Activated T-helper 17 cell treated with anti-CD3 and anti-CD28 coated beads, Interleukin-2, amount 50 U/mL, for 72 hours (primary cell): ENCODE measurements at regions not wholly inside any gene's neighbourhood (a gene's known extent, or its start where the extent isn't known, plus 50 kb on each side); places are given as distances from the start of the nearest gene placed in this dataset.

Source experiments
- ATAC-seq: fragments of 150-1000 bp; cut with Tn5 transposase; replicated peaks from 2 replicates; pipeline ENCODE4 v1.10.0; 2021; ENCODE audit warnings: mild to moderate bottlenecking, moderate library complexity
- H3K27ac Mint-ChIP-seq: one replicate; pipeline ENCODE4 v1.8.0; 2022; ENCODE audit warnings: mixed read lengths
- H3K27me3 Mint-ChIP-seq: one replicate; pipeline ENCODE4 v1.8.0; 2022; ENCODE audit warnings: mixed read lengths
- H3K36me3 Mint-ChIP-seq: one replicate; pipeline ENCODE4 v1.8.0; 2022; ENCODE audit warnings: low read depth, mild to moderate bottlenecking, mixed read lengths
- H3K4me1 Mint-ChIP-seq: one replicate; pipeline ENCODE4 v1.8.0; 2022; ENCODE audit warnings: mixed read lengths
- H3K4me3 Mint-ChIP-seq: one replicate; pipeline ENCODE4 v1.8.0; 2022; ENCODE audit warnings: mild to moderate bottlenecking, mixed read lengths
- H3K9me3 Mint-ChIP-seq: one replicate; pipeline ENCODE4 v1.8.0; 2022; ENCODE audit warnings: mixed read lengths

DNA sequence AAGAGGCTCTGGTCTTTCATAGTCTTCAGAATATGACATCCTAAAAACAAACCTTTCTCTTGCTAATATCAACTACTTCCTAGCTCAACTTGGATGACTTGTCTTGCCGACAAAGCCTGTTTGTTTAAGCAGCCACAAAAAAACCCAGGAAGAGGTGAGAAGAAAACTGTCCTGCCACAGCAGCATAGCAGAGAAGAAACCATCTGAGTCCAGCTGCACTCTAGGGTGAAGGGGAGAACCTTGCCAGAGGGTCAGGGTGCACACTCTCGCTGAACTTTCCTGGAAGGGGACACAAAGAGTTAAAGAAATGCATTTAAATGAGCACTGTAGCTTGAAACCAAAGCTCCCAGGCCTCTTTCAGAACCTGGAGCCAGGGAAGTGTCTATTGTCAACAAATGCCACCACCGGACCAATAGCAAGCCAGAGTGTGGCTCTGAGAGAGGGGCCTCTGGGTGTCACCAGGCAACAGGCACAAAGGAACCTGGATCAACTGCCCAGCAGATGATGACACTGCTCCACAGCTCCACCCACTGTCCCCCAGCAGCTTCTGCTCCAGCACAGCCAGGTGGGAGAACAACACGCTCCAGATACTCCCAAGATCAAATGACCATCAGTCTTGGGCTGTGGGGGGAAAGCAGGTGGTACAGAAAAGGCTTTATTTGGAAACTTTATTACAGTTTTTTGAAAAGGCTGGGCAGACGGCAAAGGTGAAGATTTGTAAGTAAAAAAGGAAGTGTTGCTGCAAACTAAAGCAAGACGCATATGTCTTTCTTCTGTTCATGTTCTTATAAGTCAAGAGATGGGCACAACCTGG, 105.7 kb downstream of the RASSF10 start:
- no peaks in the 10 kb centered on the region for H3K36me3 Mint-ChIP-seq
- H3K4me3 Mint-ChIP-seq: no peak overlapping the region
- no peaks in the 10 kb centered on the region for H3K4me1 Mint-ChIP-seq
- no peaks in the 10 kb centered on the region for H3K9me3 Mint-ChIP-seq
- peaks cover 38% of the 10 kb centered on the region for H3K27me3 Mint-ChIP-seq
- no peak overlapping the region for H3K27ac Mint-ChIP-seq
- ATAC-seq: no peak

DNA sequence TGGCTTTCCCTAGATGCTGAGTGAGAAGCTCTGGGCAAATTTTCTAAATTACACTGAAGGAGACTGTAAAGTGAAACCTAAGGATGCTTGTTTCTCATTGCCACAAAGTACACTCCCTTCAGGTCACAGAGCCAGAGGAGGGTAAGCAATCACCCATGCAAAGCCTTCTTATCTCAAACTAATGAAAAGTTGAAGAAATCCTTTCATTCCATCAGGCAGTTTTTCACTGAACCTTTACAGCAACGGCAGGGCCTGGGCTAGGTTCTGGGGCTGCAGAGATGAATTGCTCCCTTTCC, 106.2 kb downstream of the RASSF10 start:
- H3K36me3 Mint-ChIP-seq: no peaks in the 10 kb centered on the region
- peaks cover 38% of the 10 kb centered on the region for H3K27me3 Mint-ChIP-seq
- H3K27ac Mint-ChIP-seq: no peak overlapping the region
- no peaks in the 10 kb centered on the region for H3K9me3 Mint-ChIP-seq
- no peaks in the 10 kb centered on the region for H3K4me1 Mint-ChIP-seq
- ATAC-seq: no peak
- H3K4me3 Mint-ChIP-seq: no peak overlapping the region

DNA sequence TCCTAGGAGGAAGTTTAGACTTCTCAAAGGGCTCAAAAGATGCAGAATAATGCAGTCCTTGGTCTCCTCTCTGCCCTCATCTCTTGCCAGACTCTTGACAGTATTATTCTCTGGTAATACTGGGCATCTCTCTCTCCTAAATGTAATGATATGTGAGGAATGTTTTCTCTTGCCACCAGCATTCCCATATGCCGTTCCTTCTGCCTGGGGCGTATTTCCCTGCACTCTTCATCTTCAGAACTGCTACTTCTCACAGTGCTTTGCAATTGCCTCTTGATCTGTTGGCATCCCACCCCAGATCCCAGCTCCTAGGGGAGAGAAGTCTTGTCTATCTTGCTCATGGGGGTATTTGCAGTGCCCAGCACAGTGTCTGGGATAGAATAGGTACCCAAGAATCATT, 107.4 kb downstream of the RASSF10 start:
- H3K9me3 Mint-ChIP-seq: no peaks in the 10 kb centered on the region
- no peak overlapping the region for H3K27ac Mint-ChIP-seq
- peaks cover 42% of the 10 kb centered on the region for H3K27me3 Mint-ChIP-seq
- ATAC-seq: no peak
- no peak overlapping the region for H3K4me3 Mint-ChIP-seq
- H3K4me1 Mint-ChIP-seq: no peaks in the 10 kb centered on the region
- H3K36me3 Mint-ChIP-seq: no peaks in the 10 kb centered on the region

DNA sequence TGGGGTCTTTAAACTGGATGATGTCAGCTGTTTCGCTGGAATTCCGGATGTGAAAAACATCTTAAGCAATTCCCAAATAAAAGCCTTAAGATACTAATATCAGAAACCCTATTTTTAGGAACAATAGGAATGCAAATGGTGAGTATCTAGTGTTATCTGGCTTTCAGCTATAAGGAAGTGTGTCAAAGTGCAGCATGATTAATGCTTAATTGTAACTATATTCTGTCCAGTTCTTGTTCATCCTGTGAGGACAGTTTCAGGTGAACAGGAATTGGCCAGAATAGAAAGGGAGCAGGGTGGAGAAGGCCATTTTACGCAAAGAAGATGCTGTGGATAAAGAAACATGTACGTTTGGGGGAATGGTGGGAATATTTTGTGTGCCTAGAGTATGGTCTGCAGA, 108.2 kb downstream of the RASSF10 start:
- H3K4me1 Mint-ChIP-seq: no peaks in the 10 kb centered on the region
- no peak overlapping the region for H3K27ac Mint-ChIP-seq
- no peaks in the 10 kb centered on the region for H3K9me3 Mint-ChIP-seq
- H3K4me3 Mint-ChIP-seq: no peak overlapping the region
- H3K27me3 Mint-ChIP-seq: peaks cover 39% of the 10 kb centered on the region
- no peaks in the 10 kb centered on the region for H3K36me3 Mint-ChIP-seq
- ATAC-seq: no peak

DNA sequence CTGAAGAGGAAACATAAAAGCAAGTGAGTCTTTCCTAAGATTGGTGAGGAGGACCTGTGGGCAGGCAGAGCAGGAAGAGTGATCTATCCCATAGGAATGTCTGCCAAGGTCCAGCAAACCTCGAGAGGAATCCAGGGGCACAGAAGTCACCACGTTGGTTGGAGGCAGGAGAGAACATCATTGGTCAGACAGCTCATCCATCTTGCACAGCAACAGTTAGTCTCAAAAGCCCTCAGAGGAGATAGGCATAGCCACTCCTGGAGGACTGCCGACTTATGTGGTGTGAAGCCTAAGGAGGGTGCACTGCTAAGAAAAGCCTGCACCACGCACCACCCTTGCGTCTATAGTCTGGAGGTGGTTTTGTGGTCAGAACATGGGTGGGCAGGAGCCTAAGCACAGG, 109.1 kb downstream of the RASSF10 start:
- Mint-ChIP-seq H3K27me3 (peaks cover 46% of the 10 kb centered on the region), H3K4me1 (no peaks in the 10 kb centered on the region), H3K4me3 (no peak overlapping the region), H3K9me3 (no peaks in the 10 kb centered on the region), H3K36me3 (no peaks in the 10 kb centered on the region), H3K27ac (no peak overlapping the region)
- no peak for ATAC-seq

DNA sequence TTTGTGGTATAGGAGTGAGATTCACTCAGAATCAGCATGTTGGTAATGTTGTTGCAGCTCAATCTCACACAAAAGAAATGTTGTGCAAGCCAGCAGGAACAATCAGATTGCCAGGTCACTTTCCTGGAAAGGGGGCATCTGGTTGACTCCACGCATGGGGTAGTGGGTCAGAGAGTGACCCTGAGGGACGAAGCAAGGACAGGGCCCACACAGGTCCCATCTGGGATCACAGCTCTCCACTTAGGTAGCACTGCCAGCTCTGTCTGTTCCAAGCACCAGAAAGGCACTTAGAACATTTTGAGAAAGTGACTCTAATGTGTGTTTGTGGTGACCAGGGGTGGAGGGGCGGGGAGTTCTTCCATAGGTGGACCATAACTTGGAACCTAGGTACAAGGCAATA, 109.5 kb downstream of the RASSF10 start:
- Mint-ChIP-seq H3K27me3 (peaks cover 47% of the 10 kb centered on the region), H3K27ac (no peak overlapping the region), H3K36me3 (no peaks in the 10 kb centered on the region), H3K4me3 (no peak overlapping the region), H3K4me1 (no peaks in the 10 kb centered on the region), H3K9me3 (no peaks in the 10 kb centered on the region)
- ATAC-seq: no peak

DNA sequence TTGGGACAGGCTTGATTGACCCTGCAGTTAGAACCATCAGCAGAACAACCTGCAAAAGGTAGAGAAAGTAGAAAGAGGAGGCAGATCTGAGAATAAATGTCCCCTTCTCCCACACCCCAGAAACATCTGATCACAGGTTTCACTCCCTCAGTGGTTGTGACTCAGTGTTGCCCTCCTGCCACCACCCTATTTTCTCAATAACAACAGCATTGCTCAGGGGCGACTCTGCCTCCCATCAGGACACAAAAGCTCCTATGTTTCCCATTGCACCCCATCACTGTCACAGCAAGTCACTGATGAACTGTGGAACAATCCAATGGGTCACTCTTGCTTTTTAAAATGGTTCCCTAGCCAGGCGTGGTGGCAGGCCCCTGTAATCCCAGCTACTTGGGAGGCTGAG, 110.2 kb downstream of the RASSF10 start:
- Mint-ChIP-seq H3K36me3 (no peaks in the 10 kb centered on the region), H3K4me1 (no peaks in the 10 kb centered on the region), H3K27ac (no peak overlapping the region), H3K27me3 (peaks cover 50% of the 10 kb centered on the region), H3K9me3 (no peaks in the 10 kb centered on the region), H3K4me3 (no peak overlapping the region)
- ATAC-seq: no peak

DNA sequence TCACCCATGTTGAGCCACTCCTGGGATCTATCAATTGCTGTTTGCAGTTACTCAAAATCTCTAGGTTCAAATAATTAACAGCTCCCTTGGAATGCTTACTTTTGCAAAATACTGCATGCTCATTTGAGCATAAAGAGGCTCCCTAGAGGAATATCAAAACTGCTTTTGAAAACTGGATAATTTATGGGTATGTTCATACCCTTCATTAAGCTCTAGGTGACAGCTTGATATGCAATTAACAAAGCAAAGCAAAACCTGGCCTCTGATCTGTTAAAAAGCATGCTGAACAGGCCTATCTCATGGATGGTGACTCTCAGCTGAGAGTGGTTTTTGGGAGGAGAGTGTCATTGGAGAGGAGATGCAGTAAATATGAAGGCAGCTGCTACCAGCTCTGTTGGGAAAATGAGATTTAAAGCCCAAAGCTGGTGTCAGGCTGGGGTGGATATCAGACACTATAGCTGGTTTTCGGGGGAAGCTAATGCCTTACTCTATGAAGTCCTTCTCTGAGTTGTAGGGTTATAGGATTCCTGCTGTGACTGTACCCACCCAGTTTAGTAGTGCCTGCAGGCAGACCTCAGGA, 110.9 kb downstream of the RASSF10 start:
- ATAC-seq: no peak
- H3K4me1 Mint-ChIP-seq: no peaks in the 10 kb centered on the region
- no peaks in the 10 kb centered on the region for H3K9me3 Mint-ChIP-seq
- H3K4me3 Mint-ChIP-seq: no peak overlapping the region
- H3K36me3 Mint-ChIP-seq: no peaks in the 10 kb centered on the region
- H3K27me3 Mint-ChIP-seq: peaks cover 52% of the 10 kb centered on the region
- H3K27ac Mint-ChIP-seq: no peak overlapping the region

DNA sequence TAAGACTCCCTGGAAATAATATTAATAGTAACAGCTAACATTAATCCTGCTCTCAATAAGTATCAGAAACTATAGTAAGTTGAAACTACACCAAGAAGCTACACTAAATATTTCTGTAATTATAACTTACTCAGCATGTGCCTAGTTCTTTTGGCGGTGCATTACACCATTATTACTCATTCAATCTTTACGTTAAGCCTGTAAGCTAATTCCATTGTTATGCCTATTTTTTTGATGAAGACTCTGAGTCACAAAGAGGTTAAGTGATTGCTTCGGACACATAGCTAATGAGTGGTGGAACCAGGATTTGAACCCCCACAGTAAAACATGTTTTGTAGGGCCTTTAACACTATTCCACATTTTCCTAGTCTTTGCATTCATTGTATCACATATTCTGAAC, 111.6 kb downstream of the RASSF10 start:
- Mint-ChIP-seq H3K36me3 (no peaks in the 10 kb centered on the region), H3K9me3 (no peaks in the 10 kb centered on the region), H3K27ac (no peak overlapping the region), H3K4me3 (no peak overlapping the region), H3K27me3 (peaks cover 54% of the 10 kb centered on the region), H3K4me1 (no peaks in the 10 kb centered on the region)
- no peak for ATAC-seq

DNA sequence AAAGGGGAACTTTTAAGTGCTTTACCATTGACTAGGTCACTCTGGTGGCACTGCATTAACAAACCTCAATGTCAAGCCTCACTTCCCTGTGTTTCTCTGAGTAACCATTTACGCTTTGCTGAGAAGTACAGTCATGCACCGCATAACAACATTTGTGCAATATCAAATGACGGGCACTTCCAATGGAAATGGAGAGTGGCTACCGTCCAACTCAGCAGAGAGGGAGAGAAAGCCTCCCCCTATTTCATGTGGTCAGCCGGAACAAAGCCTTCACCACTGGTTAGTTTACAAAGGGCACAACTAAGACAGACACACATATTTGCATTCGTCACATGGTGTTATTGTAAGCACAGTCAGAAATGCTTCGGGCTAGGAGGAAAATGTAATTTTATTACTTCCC, 117.3 kb downstream of the RASSF10 start:
- Mint-ChIP-seq H3K9me3 (no peaks in the 10 kb centered on the region), H3K4me1 (no peaks in the 10 kb centered on the region), H3K27me3 (peaks cover 32% of the 10 kb centered on the region), H3K27ac (no peak overlapping the region), H3K36me3 (no peaks in the 10 kb centered on the region), H3K4me3 (no peak overlapping the region)
- no peak for ATAC-seq

DNA sequence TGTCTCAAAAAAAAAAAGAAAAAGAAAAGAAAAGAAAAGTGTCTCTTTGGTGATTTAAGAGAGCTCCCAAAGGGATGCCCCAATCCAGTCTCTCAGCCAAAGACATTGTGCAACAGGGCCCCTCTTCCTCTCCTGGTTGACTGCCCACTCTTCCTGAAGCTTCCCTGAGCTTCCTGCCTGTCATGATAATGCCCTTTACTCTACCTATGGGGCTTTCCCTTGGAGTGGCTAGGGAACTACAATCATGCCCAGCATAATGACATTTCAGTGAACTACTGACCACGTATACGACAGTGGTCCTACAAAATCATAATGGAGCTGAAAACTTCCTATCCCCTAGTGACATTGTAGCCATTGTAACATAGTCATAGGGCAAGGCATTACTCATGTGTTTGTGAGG, 118.0 kb downstream of the RASSF10 start:
- Mint-ChIP-seq H3K27ac (no peak overlapping the region), H3K4me1 (no peaks in the 10 kb centered on the region), H3K36me3 (no peaks in the 10 kb centered on the region), H3K4me3 (no peak overlapping the region), H3K9me3 (no peaks in the 10 kb centered on the region), H3K27me3 (peaks cover 31% of the 10 kb centered on the region)
- no peak for ATAC-seq

DNA sequence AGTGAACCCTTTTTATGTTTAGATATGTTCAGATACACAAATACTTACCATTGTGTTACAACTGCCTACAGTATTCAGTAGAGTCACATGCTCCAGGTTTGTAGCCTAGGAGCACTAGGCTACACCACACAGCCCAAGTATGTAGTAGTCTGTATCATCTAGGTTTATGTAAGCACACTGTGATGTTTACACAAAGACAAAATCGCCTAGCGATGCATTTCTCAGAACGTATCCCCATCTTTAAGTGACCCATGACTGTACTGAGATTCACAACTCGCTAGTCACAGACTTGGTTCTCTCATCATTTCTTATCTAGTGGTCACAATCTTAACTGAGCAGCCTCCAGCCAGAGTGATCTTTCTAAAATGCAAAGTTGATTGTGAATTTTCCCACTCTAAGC, 119.2 kb downstream of the RASSF10 start:
- Mint-ChIP-seq H3K27ac (no peak overlapping the region), H3K36me3 (no peaks in the 10 kb centered on the region), H3K4me1 (no peaks in the 10 kb centered on the region), H3K27me3 (peaks cover 25% of the 10 kb centered on the region), H3K9me3 (no peaks in the 10 kb centered on the region), H3K4me3 (no peak overlapping the region)
- ATAC-seq: no peak

DNA sequence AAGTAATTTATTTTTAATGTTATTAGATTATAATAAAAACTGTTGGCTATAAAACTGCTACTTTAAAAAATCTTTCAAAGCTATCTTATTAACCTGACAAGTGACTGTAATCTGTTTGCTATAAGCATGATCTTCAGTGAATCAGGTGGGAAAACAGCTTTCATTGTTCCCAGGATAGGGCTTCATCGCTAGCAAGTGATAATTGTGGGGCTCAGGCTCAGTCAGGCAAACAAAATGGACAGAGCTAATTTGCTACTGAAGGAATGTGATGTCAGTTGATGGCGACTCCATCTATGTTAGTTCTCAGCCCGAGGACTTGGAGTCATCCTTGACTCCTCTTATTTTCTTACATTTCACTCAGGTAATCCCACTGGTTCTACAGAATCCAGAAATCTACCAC, 125.0 kb downstream of the RASSF10 start:
- H3K4me3 Mint-ChIP-seq: no peak overlapping the region
- H3K27me3 Mint-ChIP-seq: peaks cover 20% of the 10 kb centered on the region
- no peak overlapping the region for H3K27ac Mint-ChIP-seq
- H3K4me1 Mint-ChIP-seq: no peaks in the 10 kb centered on the region
- H3K9me3 Mint-ChIP-seq: no peaks in the 10 kb centered on the region
- no peak for ATAC-seq
- no peaks in the 10 kb centered on the region for H3K36me3 Mint-ChIP-seq

DNA sequence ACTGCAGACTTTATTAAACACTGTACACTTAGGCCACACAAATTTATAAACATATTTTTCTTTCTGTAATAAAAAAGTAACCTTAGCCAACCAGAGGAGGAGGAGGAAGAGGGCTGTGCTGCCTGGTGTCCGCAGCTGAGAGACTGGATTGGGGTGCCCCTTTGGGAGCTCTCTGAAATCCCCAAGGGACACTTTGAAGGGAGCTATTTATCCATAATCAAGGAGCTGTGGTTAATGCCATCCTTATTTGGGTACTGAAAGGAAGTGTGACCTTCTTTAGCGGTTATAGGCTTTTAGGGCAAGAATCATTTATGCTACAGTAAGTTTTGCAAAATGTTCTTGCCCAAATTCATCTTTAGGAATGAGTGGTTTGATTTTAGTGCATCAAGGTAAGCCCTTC, 125.8 kb downstream of the RASSF10 start:
- Mint-ChIP-seq H3K36me3 (no peaks in the 10 kb centered on the region), H3K27ac (no peak overlapping the region), H3K27me3 (peaks cover 24% of the 10 kb centered on the region), H3K9me3 (peaks cover 3% of the 10 kb centered on the region), H3K4me1 (no peaks in the 10 kb centered on the region), H3K4me3 (no peak overlapping the region)
- no peak for ATAC-seq

DNA sequence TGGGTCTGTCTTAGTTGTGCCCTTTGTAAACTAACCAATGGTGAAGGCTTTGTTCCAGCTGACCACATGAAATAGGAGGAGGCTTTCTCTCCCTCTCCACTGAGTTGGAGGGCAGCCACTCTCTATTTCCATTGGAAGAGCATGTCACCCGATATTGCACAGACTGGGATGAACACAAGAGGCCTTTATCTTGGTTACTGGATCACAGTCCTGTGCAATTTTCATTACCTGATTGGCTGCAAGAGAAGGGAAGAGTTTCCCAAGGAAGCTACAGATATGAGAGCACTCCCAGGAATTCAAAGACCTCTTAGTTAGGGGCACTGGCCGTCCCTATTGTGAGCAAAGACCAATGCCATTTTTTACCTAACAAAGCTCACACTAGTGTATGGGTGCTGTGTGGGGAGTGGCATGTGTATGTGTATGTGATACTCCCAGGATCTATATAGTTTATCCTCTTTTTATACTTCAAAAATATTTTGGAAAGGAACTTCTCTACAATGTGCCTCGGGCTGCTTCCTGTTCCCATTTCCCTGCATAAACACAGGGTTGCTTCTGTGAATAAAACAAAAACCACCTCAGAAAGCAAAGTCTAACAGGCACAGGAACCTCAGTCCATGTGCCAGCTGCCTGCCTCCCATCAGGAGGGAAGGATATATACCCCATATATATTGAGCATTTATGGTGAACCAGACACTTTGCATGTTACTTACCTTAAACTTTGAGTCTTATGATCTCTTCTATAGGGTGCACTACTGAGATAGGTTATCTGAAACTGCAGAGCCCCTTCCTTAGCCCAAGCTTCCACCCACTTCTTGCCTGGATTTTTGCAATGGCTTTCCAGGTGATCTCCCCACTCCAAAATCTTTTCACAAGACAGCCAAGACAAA, 126.5 kb downstream of the RASSF10 start:
- no peak for ATAC-seq
- Mint-ChIP-seq H3K4me1 (no peaks in the 10 kb centered on the region), H3K36me3 (no peaks in the 10 kb centered on the region), H3K9me3 (peaks cover 3% of the 10 kb centered on the region), H3K4me3 (no peak overlapping the region), H3K27ac (no peak overlapping the region), H3K27me3 (peaks cover 27% of the 10 kb centered on the region)
